Stimulated activated CD4-positive, alpha-beta T cell treated with anti-CD3 and anti-CD28 coated beads, Interleukin-1b, Interleukin-23, amount 100 ng/mL, for 1 hour (primary cell): ENCODE measurements at regions not wholly inside any gene's neighbourhood (a gene's known extent, or its start where the extent isn't known, plus 50 kb on each side); places are given as distances from the start of the nearest gene placed in this dataset.
"Not testable (repeated sequence)": the region's sequence is repeated elsewhere in the genome, so short reads cannot be mapped to it uniquely, and the experiment has no call there.

ENCODE experiments used
- DNase-seq, 2 donors: peaks; one replicate each; pipeline ENCODE4 v3.0.0-alpha.2; 2020; ENCODE audit warnings: low read depth in 2 of 2

- no peak for DNase-seq
Observed at GRCh38 chr18:11383381-11383780, 226.0 kb upstream of the SLC35G4 start.

- no peak for DNase-seq
Observed at GRCh38 chr18:11380968-11381367, 228.4 kb upstream of the SLC35G4 start.

GRCh38 chr18:11379660-11380059 is 229.7 kb upstream of the SLC35G4 start:
- DNase-seq, result no peak

GRCh38 chr18:11377766-11378540 is 228.6 kb upstream of the PIEZO2 start:
- DNase-seq, result no peak

- no peak for DNase-seq
Observed at GRCh38 chr18:11372163-11372562, 222.8 kb upstream of the PIEZO2 start.

GRCh38 chr18:11369556-11369955 is 220.2 kb upstream of the PIEZO2 start:
- no peak for DNase-seq

- no peak for DNase-seq
Observed at GRCh38 chr18:11368020-11368419, 218.7 kb upstream of the PIEZO2 start.

GRCh38 chr18:11367351-11367750 is 218.0 kb upstream of the PIEZO2 start:
- no peak for DNase-seq

GRCh38 chr18:11366410-11366809 is 217.0 kb upstream of the PIEZO2 start:
- DNase-seq, result no peak

GRCh38 chr18:11362856-11363255 is 213.5 kb upstream of the PIEZO2 start:
- DNase-seq, result no peak

- not testable (repeated sequence) for DNase-seq
Observed at GRCh38 chr18:11361862-11362261, 212.5 kb upstream of the PIEZO2 start.

- DNase-seq, result no peak
Observed at GRCh38 chr18:11357678-11358077, 208.3 kb upstream of the PIEZO2 start.

- DNase-seq, result not testable (repeated sequence)
Observed at GRCh38 chr18:11344576-11344975, 195.2 kb upstream of the PIEZO2 start.

- no peak for DNase-seq
Observed at GRCh38 chr18:11343096-11343495, 193.7 kb upstream of the PIEZO2 start.

- not testable (repeated sequence) for DNase-seq
Observed at GRCh38 chr18:11342115-11342514, 192.7 kb upstream of the PIEZO2 start.

GRCh38 chr18:11339188-11339775 is 189.9 kb upstream of the PIEZO2 start:
- DNase-seq, result no peak

- DNase-seq, result no peak
Observed at GRCh38 chr18:11336241-11336640, 186.9 kb upstream of the PIEZO2 start.

GRCh38 chr18:11327391-11328009 is 178.1 kb upstream of the PIEZO2 start:
- no peak for DNase-seq

- no peak for DNase-seq
Observed at GRCh38 chr18:11324956-11325882, 175.8 kb upstream of the PIEZO2 start.

GRCh38 chr18:11324510-11324909 is 175.1 kb upstream of the PIEZO2 start:
- no peak for DNase-seq

GRCh38 chr18:11323359-11323819 is 174.0 kb upstream of the PIEZO2 start:
- no peak for DNase-seq

- DNase-seq, result no peak
Observed at GRCh38 chr18:11322716-11323115, 173.3 kb upstream of the PIEZO2 start.
